NCI-H524 treated with DMSO at 0.1 percent for 48 hours (cell line): ENCODE measurements at regions not wholly inside any gene's neighbourhood (a gene's known extent, or its start where the extent isn't known, plus 50 kb on each side); places are given as distances from the start of the nearest gene placed in this dataset.

Experiments
- DNase-seq: peaks from one replicate; lab custom pipeline; 2025; lab: John Stamatoyannopoulos, UW

GRCh38 chr9:11928871-11929321, 764.3 kb upstream of the TYRP1 start:
- DNase-seq: no peak

DNA sequence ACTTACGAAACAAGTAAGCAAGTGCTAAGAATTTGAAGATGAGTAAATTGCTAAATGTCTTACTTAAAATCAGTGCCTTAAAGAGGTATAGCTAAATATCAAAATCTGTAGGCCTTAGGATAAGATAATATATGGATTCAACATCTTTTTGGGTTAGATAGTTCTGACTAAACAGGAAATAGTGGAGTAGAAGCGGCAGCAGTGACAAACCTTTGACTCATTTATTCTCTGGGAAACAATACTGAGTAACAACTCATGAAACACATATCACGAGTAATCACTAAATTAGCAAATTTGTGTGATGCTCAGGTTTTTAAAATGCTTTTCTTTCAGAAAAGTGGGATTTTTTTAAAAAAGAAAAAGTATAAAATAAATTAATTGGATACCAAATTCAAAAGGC, 762.1 kb upstream of the TYRP1 start:
- DNase-seq: no peak

DNA sequence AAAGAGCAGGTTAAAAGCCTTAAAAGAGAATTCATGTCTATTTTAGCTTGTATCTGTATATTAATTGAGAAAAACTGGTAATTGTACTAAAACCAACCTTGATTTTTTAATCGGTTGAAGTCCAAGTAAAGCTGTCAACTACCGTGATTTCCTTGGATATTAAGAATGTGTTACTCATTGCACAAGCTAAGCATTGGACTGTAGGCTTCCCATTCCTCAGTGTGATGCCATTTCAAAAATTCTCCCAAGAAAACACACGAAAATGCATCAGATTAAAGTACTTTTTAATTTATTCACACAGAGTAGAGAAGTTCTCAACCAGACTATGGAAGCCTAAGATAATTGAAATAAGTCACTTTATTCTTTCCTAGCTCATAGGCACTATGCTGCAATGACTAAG, 761.4 kb upstream of the TYRP1 start:
- no peak for DNase-seq

- DNase-seq: no peak
Measured at GRCh38 chr9:11933926-11934325, 759.3 kb upstream of the TYRP1 start.

- no peak for DNase-seq
Measured at GRCh38 chr9:11946531-11946930, 746.7 kb upstream of the TYRP1 start.

- DNase-seq: no peak
Measured at GRCh38 chr9:11962327-11962726, 730.9 kb upstream of the TYRP1 start.

DNA sequence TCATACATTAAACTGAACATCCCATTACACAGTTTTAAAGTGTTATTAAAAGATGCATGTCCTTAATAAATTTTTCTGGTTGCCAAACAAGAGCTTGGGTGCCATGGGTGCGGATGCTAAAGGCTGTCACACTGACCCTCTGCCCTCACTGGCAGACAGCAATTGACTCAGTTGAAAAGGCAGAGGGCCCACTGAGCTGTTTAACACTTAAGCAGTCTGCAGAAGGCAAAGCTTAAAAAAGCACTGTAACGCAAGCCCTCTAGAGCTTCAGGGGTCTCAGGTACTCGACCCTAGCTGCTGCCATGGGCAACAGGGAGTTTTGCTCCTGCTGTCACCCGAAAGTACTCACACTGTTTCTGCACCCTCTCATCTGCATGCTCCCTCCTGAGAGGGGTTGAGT, 726.4 kb upstream of the TYRP1 start:
- DNase-seq: no peak

- no peak for DNase-seq
Measured at GRCh38 chr9:11968631-11969030, 724.6 kb upstream of the TYRP1 start.

DNA sequence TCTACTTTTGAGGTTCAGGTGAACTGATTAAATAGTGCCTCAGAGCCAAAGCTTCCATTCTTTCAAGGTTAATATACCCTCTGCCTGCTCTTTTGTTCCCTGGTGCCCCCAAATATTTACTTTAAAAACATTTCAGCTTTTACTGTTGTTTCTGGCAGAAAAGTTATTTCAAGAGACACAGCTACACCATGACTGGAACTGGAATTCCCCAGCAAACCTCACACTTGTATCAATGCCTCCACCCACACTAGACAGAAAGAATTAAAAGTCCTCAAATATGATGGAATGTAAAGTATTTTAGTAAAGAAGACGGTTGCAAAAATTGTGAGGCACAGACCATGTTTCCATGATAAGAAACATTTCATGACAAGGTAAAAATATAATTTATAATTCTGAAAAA, 720.2 kb upstream of the TYRP1 start:
- no peak for DNase-seq

DNA sequence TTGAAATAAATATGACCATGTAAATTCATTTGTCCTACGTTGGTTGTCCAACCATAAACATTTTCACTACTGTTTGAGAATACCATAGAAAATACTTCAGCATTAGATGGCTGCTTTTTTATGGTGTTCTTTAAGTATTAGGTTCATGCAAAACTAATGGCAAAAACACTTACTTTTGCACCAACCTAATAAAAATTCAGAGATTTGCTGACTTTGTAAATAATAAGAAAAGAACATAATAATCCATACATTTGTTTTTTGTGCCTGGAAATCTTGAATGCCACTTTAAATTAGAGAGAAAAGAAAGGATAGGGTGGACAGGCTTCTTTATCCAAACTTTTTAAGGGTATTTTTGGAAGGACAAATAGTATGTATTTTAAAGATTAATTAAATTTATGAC, 719.7 kb upstream of the TYRP1 start:
- no peak for DNase-seq

GRCh38 chr9:11992866-11993265, 700.3 kb upstream of the TYRP1 start:
- DNase-seq: no peak

GRCh38 chr9:12014488-12014887, 678.7 kb upstream of the TYRP1 start:
- no peak for DNase-seq

DNA sequence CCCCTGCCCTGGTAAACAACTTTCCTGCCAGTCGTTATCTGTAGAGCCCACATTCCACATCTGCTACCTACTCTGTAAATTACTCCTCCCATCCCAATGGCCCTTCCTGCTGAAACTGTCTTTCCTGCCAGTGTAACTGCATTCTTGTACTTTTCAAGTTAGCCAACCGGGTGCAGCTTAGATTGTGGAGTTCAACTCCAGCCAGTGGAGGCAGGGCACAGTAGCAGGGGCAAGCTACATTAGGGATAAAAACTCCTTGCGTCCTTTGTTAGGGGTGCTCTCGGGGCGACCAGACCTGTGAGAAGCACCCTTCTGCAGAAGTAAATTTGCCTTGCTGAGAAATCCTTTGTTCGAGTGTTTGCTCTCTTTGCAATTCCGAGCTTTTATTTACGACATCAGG, 639.0 kb upstream of the TYRP1 start:
- DNase-seq: no peak

GRCh38 chr9:12056874-12057273, 636.3 kb upstream of the TYRP1 start:
- no peak for DNase-seq

DNA sequence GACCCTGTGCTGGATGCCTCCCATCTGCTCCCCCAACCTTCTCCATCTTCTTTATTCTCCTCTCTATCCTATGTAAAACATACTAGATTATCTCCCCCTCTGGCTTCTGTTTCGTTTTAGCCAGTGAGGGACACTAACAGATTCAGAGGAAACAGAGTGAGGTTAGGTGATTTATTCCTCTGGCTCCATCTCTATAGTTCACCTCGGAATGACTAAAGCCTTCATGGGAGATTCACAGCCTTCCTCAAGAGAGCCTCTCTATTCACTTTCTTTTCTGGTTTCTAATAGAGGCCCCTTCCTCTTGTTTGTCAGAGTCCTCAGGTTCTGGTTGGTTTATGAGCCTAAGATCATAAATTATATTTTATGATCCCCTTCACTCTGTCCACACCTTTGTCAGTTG, 633.1 kb upstream of the TYRP1 start:
- no peak for DNase-seq

DNA sequence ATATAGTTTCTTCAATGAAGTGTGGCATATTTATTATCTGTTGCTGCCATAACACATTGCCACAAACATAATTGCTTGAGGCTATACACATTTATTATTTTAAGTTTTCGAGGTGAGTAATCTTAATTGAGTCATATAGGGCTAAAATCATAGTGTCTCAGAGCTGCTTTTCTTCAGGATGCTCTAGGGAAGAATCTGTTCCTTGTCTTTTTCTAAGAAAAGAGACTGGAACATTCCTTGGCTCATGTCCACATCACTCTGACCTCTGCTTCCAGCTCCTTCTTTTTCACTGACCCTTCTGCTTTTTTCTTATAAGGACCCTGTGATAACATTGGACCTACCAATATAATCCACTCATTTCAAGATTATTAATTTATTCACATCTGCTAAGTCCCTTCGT, 632.4 kb upstream of the TYRP1 start:
- DNase-seq: no peak

- no peak for DNase-seq
Measured at GRCh38 chr9:12065050-12065449, 628.1 kb upstream of the TYRP1 start.

DNA sequence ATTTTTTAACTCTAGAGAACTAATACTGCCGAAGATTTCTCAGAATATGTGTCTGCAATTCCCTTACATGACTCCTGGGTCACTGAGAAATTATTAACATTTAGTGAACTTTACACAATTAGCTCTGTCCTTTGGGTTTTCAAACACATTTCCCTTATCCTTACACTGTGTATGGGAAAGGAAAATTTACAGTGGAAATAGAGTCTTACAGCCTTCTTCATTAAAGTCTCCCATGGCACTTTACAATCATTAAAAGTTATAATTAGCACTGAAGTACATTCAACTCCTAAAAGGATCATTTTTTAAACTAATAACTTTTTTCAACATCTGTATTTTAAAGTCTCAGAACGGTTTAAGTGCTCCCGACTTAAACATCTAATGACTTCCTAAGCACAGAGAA, 627.5 kb upstream of the TYRP1 start:
- DNase-seq: no peak

- DNase-seq: no peak
Measured at GRCh38 chr9:12066455-12067035, 626.6 kb upstream of the TYRP1 start.

DNA sequence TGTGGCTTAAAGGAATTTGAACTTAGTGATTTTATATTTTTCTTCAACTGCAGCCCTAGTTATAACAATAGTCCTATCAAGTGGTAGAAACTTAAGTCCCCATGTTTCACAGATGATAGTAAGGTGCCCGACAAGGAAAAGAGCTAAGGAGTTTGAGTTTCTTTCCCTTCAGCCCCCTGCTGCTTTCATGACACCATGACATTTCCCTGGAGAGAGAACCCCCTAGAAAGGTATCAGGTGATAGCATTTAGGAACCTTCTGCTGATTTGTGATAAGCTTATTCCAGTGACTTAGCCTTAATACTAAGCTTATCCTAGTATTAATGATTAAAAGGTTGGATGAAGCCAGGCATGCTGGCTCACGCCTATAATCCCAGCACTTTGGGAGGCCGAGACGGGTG, 623.8 kb upstream of the TYRP1 start:
- no peak for DNase-seq

DNA sequence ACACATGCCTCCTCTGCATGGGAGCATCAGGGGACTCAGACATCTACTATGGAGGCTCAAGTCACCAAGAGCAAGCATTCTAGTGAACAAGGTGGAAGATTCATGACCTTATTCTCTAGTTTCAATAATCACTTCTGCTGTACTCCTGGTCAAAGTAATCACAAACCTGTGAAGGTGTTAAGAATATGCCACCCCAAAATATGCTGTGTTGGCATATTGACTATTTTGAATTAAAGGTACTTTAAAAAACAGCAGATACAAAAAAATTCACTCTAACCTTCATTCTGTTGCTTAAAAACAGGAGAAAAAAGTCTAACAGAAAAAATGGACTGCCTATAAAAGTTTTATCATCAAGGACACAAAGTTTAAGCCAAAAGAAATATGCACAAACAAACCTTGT, 607.8 kb upstream of the TYRP1 start:
- no peak for DNase-seq

DNA sequence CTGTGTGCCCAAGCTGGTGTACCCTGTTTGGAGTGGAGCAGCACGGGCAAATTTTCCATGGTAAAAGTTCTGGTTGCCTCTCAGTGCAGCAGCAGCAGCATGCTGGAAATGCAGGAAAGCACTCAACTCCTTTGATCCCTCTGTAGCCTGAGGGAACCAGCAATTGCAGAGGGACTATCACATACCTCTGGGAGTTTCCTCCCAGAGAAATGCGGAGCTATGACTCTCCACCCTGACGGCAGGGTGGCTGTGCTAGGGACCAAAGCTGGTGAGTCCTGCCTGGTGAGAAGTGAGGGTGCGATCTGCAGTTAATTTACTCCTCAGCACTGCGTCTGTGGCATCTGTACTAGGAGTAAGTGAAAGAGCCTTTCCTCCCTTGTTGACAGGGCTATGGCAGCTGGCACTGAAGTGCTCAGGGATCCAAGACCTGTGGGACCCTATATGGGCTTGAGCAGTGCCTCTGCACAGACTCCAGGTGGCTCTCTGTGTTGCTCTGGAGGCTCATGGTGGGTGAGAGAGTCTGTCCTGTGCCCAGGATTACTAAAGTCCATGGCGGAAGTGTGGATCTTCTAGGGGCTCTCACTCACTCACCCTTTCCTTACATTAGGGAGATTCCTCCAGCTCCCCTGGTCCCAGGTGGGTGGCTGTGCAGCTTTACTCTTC, 601.2 kb upstream of the TYRP1 start:
- no peak for DNase-seq

- no peak for DNase-seq
Measured at GRCh38 chr9:12094046-12094445, 599.1 kb upstream of the TYRP1 start.

DNA sequence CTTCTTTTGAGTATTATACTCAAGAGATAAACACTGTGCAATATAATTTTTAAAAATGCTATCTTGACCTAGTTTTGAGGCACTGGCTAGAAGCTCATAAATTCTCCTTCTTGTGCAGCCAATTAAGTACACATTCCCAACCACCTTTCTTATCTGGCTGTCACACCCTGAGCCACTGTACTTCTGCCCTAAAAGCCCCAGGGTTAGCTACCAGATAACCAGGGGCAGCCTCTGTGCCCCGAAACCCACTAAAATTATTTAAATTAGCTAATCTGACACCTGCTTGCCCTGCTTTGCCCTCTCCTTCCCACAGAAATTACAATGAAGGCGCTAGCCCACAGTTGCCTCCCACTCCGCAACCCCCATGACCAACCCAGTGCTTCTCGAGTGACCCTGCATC, 597.3 kb upstream of the TYRP1 start:
- DNase-seq: no peak
